ENCODE measurements at regions not wholly inside any gene's neighbourhood (a gene's known extent, or its start where the extent isn't known, plus 50 kb on each side); places are given as distances from the start of the nearest gene placed in this dataset.

- Histone ChIP-seq H3K9ac (ENCODE audit: low read length) (no peak overlapping the region), H3K4me3 (replicated peaks in 1 of 2; ENCODE audit: low read depth in 1 of 2, low read length in 2 of 2) (no peak overlapping the region), H3K36me3 (ENCODE audit: control insufficient read depth in 1 of 2, insufficient read depth in 2 of 2, low read length in 2 of 2) (no peaks in the 10 kb centered on the region), H3K4me2 (ENCODE audit: low read length) (no peak overlapping the region), H3K27me3 (ENCODE audit: insufficient read depth, low read length) (peaks cover 5% of the 10 kb centered on the region; the same call in 1 of the 2 replicates), H3K79me2 (ENCODE audit: insufficient read depth, low read length) (no peaks in the 10 kb centered on the region), H3K27ac (ENCODE audit: low read depth, low read length) (no peak overlapping the region), H3K4me1 (ENCODE audit: control insufficient read depth in 1 of 2, insufficient read depth in 2 of 2, low read length in 2 of 2) (no peaks in the 10 kb centered on the region), H2AFZ (ENCODE audit: low read depth, low read length, poor library complexity, severe bottlenecking) (no peak overlapping the region), H4K20me1 (ENCODE audit: insufficient read depth) (no peaks in the 10 kb centered on the region), H3K9me3 (ENCODE audit: control insufficient read depth in 1 of 2, insufficient read depth in 1 of 2, low read depth in 1 of 2, low read length in 2 of 2) (peaks cover 3 to 14% of the 10 kb centered on the region in 2 experiments; a peak in 3 of 4 replicates), H3K9me2 (ENCODE audit: insufficient read depth) (no peaks in the 10 kb centered on the region)
- ATAC-seq (no peak), DNase-seq (ENCODE audit: low read depth, low spot score) (no peak)
- no peak for TF ChIP-seq ATF3 (IDR thresholded peaks at IDR 0.05)
- no TSS peak for BruUV-seq (replicated peaks)
- CTCF ChIA-PET: no interaction called here
- POLR2A ChIA-PET: no interaction called here
- intact Hi-C loops (cut with micrococcal nuclease): no loop called here
- RAD21 ChIA-PET (ENCODE audit: low non-redundant PET in 1 of 2, low total read pairs in 2 of 2, uncharacterized antibody in 2 of 2, unreplicated experiment in 2 of 2): no interaction called here
Measured at GRCh38 chr10:129373718-129374117, 93.3 kb upstream of the MGMT start.

GRCh38 chr10:129375171-129375570 lies 91.9 kb upstream of the MGMT start:
- ATAC-seq: no peak
- RAD21 ChIA-PET (ENCODE audit: low non-redundant PET in 1 of 2, low total read pairs in 2 of 2, uncharacterized antibody in 2 of 2, unreplicated experiment in 2 of 2): no interaction called here
- H4K20me1 ChIP-seq (ENCODE audit: insufficient read depth): no peaks in the 10 kb centered on the region
- TF ChIP-seq RAD21 (IDR thresholded peaks at IDR 0.05; ENCODE audit: low read depth): no peak
- TF ChIP-seq JUND (IDR thresholded peaks at IDR 0.05): no peak
- no peak for TF ChIP-seq CBX3 (IDR thresholded peaks at IDR 0.05; ENCODE audit: low read depth)
- no peak for TF ChIP-seq EGR1 (IDR thresholded peaks at IDR 0.05; ENCODE audit: low read depth)
- TF ChIP-seq ATF3 (IDR thresholded peaks at IDR 0.05): no peak
- TF ChIP-seq CEBPB (IDR thresholded peaks at IDR 0.05; ENCODE audit: low read depth): no peak
- TF ChIP-seq EZH2 (IDR thresholded peaks at IDR 0.05): no peak
- no peak for TF ChIP-seq EZH2phosphoT487 (IDR thresholded peaks at IDR 0.05; ENCODE audit: borderline replicate concordance)
- no peak for TF ChIP-seq ZNF274 (IDR thresholded peaks at IDR 0.05; ENCODE audit: low read depth, low read length)
- no peak for TF ChIP-seq ZFX (IDR thresholded peaks at IDR 0.05)
- no peak for TF ChIP-seq MAX (IDR thresholded peaks at IDR 0.05)
- no peak for TF ChIP-seq ELF1 (IDR thresholded peaks at IDR 0.05; ENCODE audit: borderline replicate concordance, low read depth)
- TF ChIP-seq FOSL1 (IDR thresholded peaks at IDR 0.05; ENCODE audit: low read depth): no peak
- TF ChIP-seq REST (IDR thresholded peaks at IDR 0.05; ENCODE audit: low read depth): no peak
- TF ChIP-seq ZBTB33 (IDR thresholded peaks at IDR 0.05; ENCODE audit: extremely low read depth, insufficient replicate concordance, low read length): no peak
- TF ChIP-seq SRF (IDR thresholded peaks at IDR 0.05; ENCODE audit: low read depth): no peak
- no peak for TF ChIP-seq SP1 (IDR thresholded peaks at IDR 0.05; ENCODE audit: low read depth)

More at GRCh38 chr10:129375171-129375570, 91.9 kb upstream of the MGMT start:
- Histone ChIP-seq H3K79me2 (ENCODE audit: insufficient read depth, low read length) (no peaks in the 10 kb centered on the region), H3K4me2 (ENCODE audit: low read length) (no peak overlapping the region), H2AFZ (ENCODE audit: low read depth, low read length, poor library complexity, severe bottlenecking) (no peak overlapping the region), H3K27ac (ENCODE audit: low read depth, low read length) (no peak overlapping the region), H3K9ac (ENCODE audit: low read length) (no peak overlapping the region), H3K4me3 (replicated peaks in 1 of 2; ENCODE audit: low read depth in 1 of 2, low read length in 2 of 2) (no peak overlapping the region), H3K9me2 (ENCODE audit: insufficient read depth) (no peaks in the 10 kb centered on the region), H3K4me1 (ENCODE audit: control insufficient read depth in 1 of 2, insufficient read depth in 2 of 2, low read length in 2 of 2) (no peaks in the 10 kb centered on the region), H3K27me3 (ENCODE audit: insufficient read depth, low read length) (peaks cover 5% of the 10 kb centered on the region; the same call in 1 of the 2 replicates), H3K36me3 (ENCODE audit: control insufficient read depth in 1 of 2, insufficient read depth in 2 of 2, low read length in 2 of 2) (no peaks in the 10 kb centered on the region), H3K9me3 (ENCODE audit: control insufficient read depth in 1 of 2, insufficient read depth in 1 of 2, low read depth in 1 of 2, low read length in 2 of 2) (peaks cover 8 to 17% of the 10 kb centered on the region in 2 experiments; a peak in 3 of 4 replicates)
- no peak for DNase-seq (ENCODE audit: low read depth, low spot score)
- CTCF ChIA-PET: no interaction called here
- intact Hi-C loops (cut with micrococcal nuclease): no loop called here
- BruUV-seq (replicated peaks): no TSS peak
- POLR2A ChIA-PET: no interaction called here
